ENCODE measurements at regions not wholly inside any gene's neighbourhood (a gene's known extent, or its start where the extent isn't known, plus 50 kb on each side); places are given as distances from the start of the nearest gene placed in this dataset.

- no peak for TF ChIP-seq CTCF (conservative IDR thresholded peaks at IDR 0.05)
- H3K27ac ChIP-seq, result no peak overlapping the region
These were observed 1159.5 kb downstream of the TBC1D22A start for GRCh38 chr22:47921906-47922305.

GRCh38 chr22:47920380-47920959 lies 1158.0 kb downstream of the TBC1D22A start:
- no peak overlapping the region for H3K27ac ChIP-seq
- no peak for TF ChIP-seq CTCF (conservative IDR thresholded peaks at IDR 0.05)

DNA sequence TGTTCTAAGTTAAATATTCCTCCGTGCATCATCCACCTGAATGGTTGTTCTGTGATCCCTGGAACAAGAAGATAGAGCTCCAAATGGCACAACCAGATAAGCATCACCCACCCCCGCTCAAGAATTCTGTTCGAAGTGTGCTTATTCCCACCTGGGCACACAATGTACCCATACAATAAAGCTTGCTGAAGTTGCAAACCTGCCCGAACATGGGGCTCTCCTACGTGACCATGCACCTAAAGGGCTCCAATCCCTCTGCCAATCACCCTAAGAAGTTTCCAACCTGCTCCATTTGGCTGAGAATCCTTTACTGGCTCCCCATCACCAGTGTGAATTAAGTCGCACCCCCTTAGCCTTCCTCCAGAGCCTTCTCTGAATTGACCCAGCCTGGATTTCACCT lies 1157.4 kb downstream of the TBC1D22A start:
- no peak for TF ChIP-seq CTCF (conservative IDR thresholded peaks at IDR 0.05)
- H3K27ac ChIP-seq, result no peak overlapping the region

- no peak for TF ChIP-seq CTCF (conservative IDR thresholded peaks at IDR 0.05)
These were observed 1156.6 kb downstream of the TBC1D22A start for GRCh38 chr22:47919001-47919441.

GRCh38 chr22:47918276-47918921 lies 1155.9 kb downstream of the TBC1D22A start:
- no peak overlapping the region for H3K27ac ChIP-seq
- no peak for TF ChIP-seq CTCF (conservative IDR thresholded peaks at IDR 0.05)

More at GRCh38 chr22:47919001-47919441, 1156.6 kb downstream of the TBC1D22A start:
- H3K27ac ChIP-seq, result no peak overlapping the region

DNA sequence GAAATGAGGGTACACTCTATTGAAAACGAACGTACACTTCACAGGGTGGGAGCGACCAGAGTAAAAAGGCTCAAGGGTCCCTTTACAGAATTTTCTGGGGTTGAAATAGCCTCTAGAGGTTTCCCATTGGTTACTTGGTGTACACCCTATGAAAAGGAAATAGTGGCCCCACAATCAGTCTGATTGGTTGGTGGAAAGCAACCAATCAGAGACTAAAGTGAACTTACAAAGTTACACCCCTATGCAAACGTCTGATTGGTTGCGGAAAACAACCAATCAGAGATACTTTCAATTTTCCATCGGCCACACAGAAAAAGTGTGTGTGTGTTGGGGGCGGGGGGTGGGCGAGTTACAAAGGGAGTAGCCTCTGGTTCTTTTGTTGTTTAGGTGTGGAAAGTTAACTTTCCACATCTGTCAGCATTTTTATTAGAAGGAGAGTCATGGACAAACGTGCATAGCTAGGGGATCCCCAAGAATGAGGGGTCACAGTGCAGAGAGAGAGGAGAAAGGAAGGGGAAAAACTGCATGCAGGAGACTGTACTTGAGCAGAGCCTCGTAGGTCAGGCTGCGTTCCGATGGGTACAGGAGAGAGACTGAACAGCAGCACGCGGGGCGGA lies 1152.1 kb downstream of the TBC1D22A start:
- no peak overlapping the region for H3K27ac ChIP-seq
- TF ChIP-seq CTCF (conservative IDR thresholded peaks at IDR 0.05), result no peak

DNA sequence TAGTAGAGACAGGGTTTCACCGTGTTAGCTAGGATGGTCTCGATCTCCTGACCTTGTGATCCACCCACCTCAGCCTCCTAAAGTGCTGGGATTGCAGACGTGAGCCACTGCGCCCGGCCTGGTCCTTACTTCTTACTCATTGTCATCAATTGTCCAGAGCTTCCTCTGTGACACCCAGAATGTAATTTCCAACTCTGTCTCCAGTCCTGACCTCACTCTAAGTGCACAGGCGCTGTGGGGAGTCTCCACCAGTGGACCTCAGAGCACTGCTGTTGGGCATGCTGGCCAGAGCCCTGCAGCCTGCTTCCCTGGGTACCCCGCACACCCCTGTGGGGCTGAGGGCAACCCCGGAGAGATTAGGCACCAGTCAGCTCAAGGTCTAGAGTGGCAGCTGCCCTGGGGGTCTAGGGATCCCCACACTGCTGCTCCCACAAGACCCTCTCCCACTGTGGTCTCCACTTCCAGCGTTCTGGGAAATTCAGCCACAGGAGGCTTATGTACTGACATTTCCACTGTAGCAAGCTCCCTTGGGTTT lies 1140.3 kb downstream of the TBC1D22A start:
- H3K27ac ChIP-seq, result no peak overlapping the region
- no peak for TF ChIP-seq CTCF (conservative IDR thresholded peaks at IDR 0.05)

All from VCaP (cell line).